GM21423 (cell line): ENCODE measurements at regions not wholly inside any gene's neighbourhood (a gene's known extent, or its start where the extent isn't known, plus 50 kb on each side); places are given as distances from the start of the nearest gene placed in this dataset.

ENCODE experiments used
- ATAC-seq: cut with Tn5 transposase; IDR thresholded peaks from one replicate; pipeline ENCODE4 v1.9.1; 2021; ENCODE audit warnings: mild to moderate bottlenecking, moderate library complexity; ENCODE audit not compliant: unreplicated experiment

GRCh38 chr20:60653111-60653845 is 598.8 kb upstream of the CDH4 start:
- no peak for ATAC-seq

- ATAC-seq = no peak
Measured at GRCh38 chr20:60658681-60659080, 593.4 kb upstream of the CDH4 start.

GRCh38 chr20:60659240-60659639 is 592.8 kb upstream of the CDH4 start:
- no peak for ATAC-seq

GRCh38 chr20:60662307-60662706 is 589.8 kb upstream of the CDH4 start:
- ATAC-seq = no peak

- ATAC-seq = no peak
Measured at GRCh38 chr20:60664106-60664505, 588.0 kb upstream of the CDH4 start.

GRCh38 chr20:60667641-60668040 is 584.4 kb upstream of the CDH4 start:
- no peak for ATAC-seq

- ATAC-seq = no peak
Measured at GRCh38 chr20:60669211-60669610, 582.9 kb upstream of the CDH4 start.

GRCh38 chr20:60676011-60676410 is 576.0 kb upstream of the CDH4 start:
- ATAC-seq = no peak

GRCh38 chr20:60677819-60678218 is 574.2 kb upstream of the CDH4 start:
- no peak for ATAC-seq

GRCh38 chr20:60680554-60680953 is 571.5 kb upstream of the CDH4 start:
- no peak for ATAC-seq

GRCh38 chr20:60687213-60687612 is 564.8 kb upstream of the CDH4 start:
- ATAC-seq = no peak

GRCh38 chr20:60690771-60691170 is 561.3 kb upstream of the CDH4 start:
- no peak for ATAC-seq

- ATAC-seq = no peak
Measured at GRCh38 chr20:60691966-60692615, 560.0 kb upstream of the CDH4 start.

- no peak for ATAC-seq
Measured at GRCh38 chr20:60693496-60694133, 558.4 kb upstream of the CDH4 start.

- ATAC-seq = no peak
Measured at GRCh38 chr20:60694763-60695162, 557.3 kb upstream of the CDH4 start.

GRCh38 chr20:60695226-60696000 is 556.6 kb upstream of the CDH4 start:
- ATAC-seq = no peak

- ATAC-seq = no peak
Measured at GRCh38 chr20:60697252-60697651, 554.8 kb upstream of the CDH4 start.

GRCh38 chr20:60700728-60701127 is 551.3 kb upstream of the CDH4 start:
- ATAC-seq = no peak

- no peak for ATAC-seq
Measured at GRCh38 chr20:60704147-60704546, 547.9 kb upstream of the CDH4 start.

GRCh38 chr20:60713396-60713795 is 538.7 kb upstream of the CDH4 start:
- no peak for ATAC-seq

GRCh38 chr20:60715172-60715571 is 536.9 kb upstream of the CDH4 start:
- no peak for ATAC-seq
